K562 (cell line): ENCODE measurements at regions not wholly inside any gene's neighbourhood (a gene's known extent, or its start where the extent isn't known, plus 50 kb on each side); places are given as distances from the start of the nearest gene placed in this dataset.

Experiments used
- ATAC-seq: fragments of 200-7000 bp; cut with Tn5 transposase; 3 replicates; pipeline ENCODE4 v1.9.1; 2020; ENCODE audit warnings: moderate library complexity
- BruUV-seq: library from RNA; stranded (reverse); fragments of 400-500 nt; replicated peaks from 2 replicates; lab custom pipeline; 2021; lab: Mats Ljungman, UMichigan
- CTCF ChIA-PET: fragments of 300-600 bp; formaldehyde crosslinking; extraction: SDS; loops from one replicate; lab custom pipeline; 2021; ENCODE audit warnings: low intra/inter-chr PET ratio; lab: Yijun Ruan, JAX
- POLR2A ChIA-PET: fragments of 300-600, 350-650 bp; sonication (Branson Sonifier 250); formaldehyde crosslinking; extraction: SDS; loops from one replicate; lab custom pipeline; 2021; ENCODE audit warnings: antibody characterized with exemption, inconsistent platforms; lab: Yijun Ruan, JAX
- DNase-seq, 4 experiments: peaks; one replicate each; pipeline versions ENCODE4 v3.0.0 to v3.0.0-alpha.2; 2011 to 2018; ENCODE audit warnings: low spot score in 3 of 4, mixed read lengths in 3 of 4; ENCODE audit errors: extremely low read depth in 1 of 4
- FAIRE-seq: peaks from 2 replicates; lab custom pipeline; 2011; peaks lifted over from hg19 to GRCh38; lab: Jason Lieb, UNC
- H2AFZ ChIP-seq: 2 replicates; pipeline ENCODE4 v1.6.0; 2011; ENCODE audit warnings: low read depth, low read length, control low read depth, inconsistent platforms
- H3K27ac ChIP-seq: fragments of 200-600 bp; 3 replicates; pipeline ENCODE4 v1.8.0; 2011; ENCODE audit warnings: low read depth, mild to moderate bottlenecking, control low read depth, inconsistent platforms, low read length, moderate library complexity, mixed read lengths; ENCODE audit errors: extremely low read depth
- H3K27me3 ChIP-seq, 2 experiments: fragments of 300-600 bp in 1 of 2; 2 replicates in 1 of 2; 3 replicates in 1 of 2; pipeline versions ENCODE4 v1.6.0 to v1.8.0; 2011; ENCODE audit warnings: inconsistent platforms in 2 of 2, low read length in 2 of 2, mild to moderate bottlenecking in 1 of 2, mixed read lengths in 1 of 2, moderate library complexity in 1 of 2; ENCODE audit not compliant: control insufficient read depth in 2 of 2, insufficient read depth in 2 of 2
- H3K36me3 ChIP-seq: fragments of 300-600 bp; 3 replicates; pipeline ENCODE4 v1.8.0; 2011; ENCODE audit warnings: mild to moderate bottlenecking, low read length, inconsistent platforms; ENCODE audit not compliant: control insufficient read depth, insufficient read depth
- H3K4me1 ChIP-seq, 2 experiments: fragments of 200-600 bp in 1 of 2; replicated peaks in 1 of 2; 2 replicates in 1 of 2; 3 replicates in 1 of 2; pipeline versions ENCODE4 v1.5.1 to v1.8.0; 2011; ENCODE audit warnings: inconsistent platforms in 2 of 2, low read length in 2 of 2, mild to moderate bottlenecking in 1 of 2, mixed read lengths in 1 of 2, moderate library complexity in 1 of 2; ENCODE audit not compliant: control insufficient read depth in 2 of 2, insufficient read depth in 2 of 2
- H3K4me2 ChIP-seq: 2 replicates; pipeline ENCODE4 v1.6.1; 2011; ENCODE audit warnings: low read length, control low read depth, inconsistent platforms, mixed read lengths; ENCODE audit not compliant: insufficient read depth
- H3K4me3 ChIP-seq: fragments of 200-600 bp; sonication (generic), shearing (Covaris generic); 2 replicates; pipeline ENCODE4 v1.5.1; 2016; ENCODE audit warnings: control low read depth, inconsistent platforms
- H3K79me2 ChIP-seq: fragments of 200-600 bp; 3 replicates; pipeline ENCODE4 v1.8.0; 2011; ENCODE audit warnings: low read length, inconsistent platforms; ENCODE audit not compliant: control insufficient read depth, insufficient read depth
- H3K9ac ChIP-seq, 2 experiments: 2 replicates each; pipeline versions ENCODE4 v1.6.0 to v1.6.1; 2011; ENCODE audit warnings: low read depth in 2 of 2, low read length in 2 of 2, control low read depth in 1 of 2, inconsistent platforms in 1 of 2, mild to moderate bottlenecking in 1 of 2, mixed read lengths in 1 of 2; ENCODE audit not compliant: insufficient read depth in 1 of 2
- H3K9me1 ChIP-seq: one replicate; pipeline ENCODE4 v1.6.0; 2011; ENCODE audit warnings: inconsistent platforms, mild to moderate bottlenecking, low read length, moderate library complexity; ENCODE audit not compliant: control insufficient read depth, insufficient read depth
- H3K9me3 ChIP-seq: replicated peaks from 2 replicates; pipeline ENCODE4 v1.5.1; 2011; ENCODE audit warnings: low read depth, low read length, inconsistent platforms; ENCODE audit not compliant: control insufficient read depth, insufficient read depth
- H4K20me1 ChIP-seq: replicated peaks from 2 replicates; pipeline ENCODE4 v1.6.1; 2011; ENCODE audit warnings: low read length, inconsistent platforms, mixed read lengths; ENCODE audit not compliant: control insufficient read depth, insufficient read depth
- ARID1B ChIP-seq: fragments of 450-650 bp; IDR thresholded peaks from 2 replicates; pipeline ENCODE4 v1.6.1; 2016; ENCODE audit warnings: antibody characterized with exemption, mild to moderate bottlenecking, inconsistent platforms
- FOXM1 ChIP-seq, 2 experiments: fragments of 450-650 bp in 1 of 2; sonication (generic) in 1 of 2; formaldehyde crosslinking in 1 of 2; IDR thresholded peaks; 2 replicates each; pipeline versions ENCODE4 v1.6.1 to v1.9.0; 2017 to 2022; ENCODE audit warnings: low read depth in 2 of 2, mild to moderate bottlenecking in 2 of 2, missing genetic modification reagents in 1 of 2, moderate library complexity in 1 of 2
- HDGF ChIP-seq: fragments of 450-650 bp; IDR thresholded peaks from 2 replicates; pipeline ENCODE4 v1.6.1; 2016
- KDM5B ChIP-seq: fragments of 200-600 bp; sonication (generic); IDR thresholded peaks from 2 replicates; pipeline ENCODE4 v1.6.1; 2012; ENCODE audit warnings: low read depth, mild to moderate bottlenecking, moderate library complexity, low read length, control low read depth, inconsistent platforms; ENCODE audit not compliant: insufficient replicate concordance
- NCOA1 ChIP-seq: fragments of 450-650 bp; IDR thresholded peaks from 2 replicates; pipeline ENCODE4 v1.6.1; 2016; ENCODE audit warnings: low read depth
- POLR2G ChIP-seq: fragments of 200-400 bp; formaldehyde crosslinking; IDR thresholded peaks from 2 replicates; pipeline ENCODE4 v1.6.1; 2017; ENCODE audit warnings: low read depth, mild to moderate bottlenecking, antibody characterized with exemption, low read length, moderate library complexity
- POLR2H ChIP-seq: IDR thresholded peaks from 2 replicates; pipeline ENCODE4 v1.6.1; 2016; ENCODE audit warnings: missing genetic modification characterization, low read depth, mild to moderate bottlenecking, control low read depth, missing compliant biosample characterization, moderate library complexity
- PTBP1 ChIP-seq: fragments of 200-400 bp; formaldehyde crosslinking; IDR thresholded peaks from 2 replicates; pipeline ENCODE4 v1.6.1; 2017; ENCODE audit warnings: low read depth, low read length
- PYGO2 ChIP-seq: fragments of 450-650 bp; IDR thresholded peaks from 2 replicates; pipeline ENCODE4 v1.6.1; 2016; ENCODE audit warnings: mild to moderate bottlenecking, missing genetic modification characterization, moderate library complexity, missing compliant biosample characterization
- TEAD1 ChIP-seq, 2 experiments: fragments of 450-650 bp in 1 of 2; sonication (generic) in 1 of 2; formaldehyde crosslinking; IDR thresholded peaks; 2 replicates each; pipeline versions ENCODE4 v1.4.0 to v1.8.0; 2020 to 2022; ENCODE audit warnings: mild to moderate bottlenecking in 2 of 2, missing genetic modification reagents in 1 of 2
- TEAD4 ChIP-seq, 2 experiments: sonication (generic) in 1 of 2; formaldehyde crosslinking in 1 of 2; IDR thresholded peaks; 2 replicates each; pipeline versions ENCODE4 v1.6.1 to v1.8.0; 2012 to 2022; ENCODE audit warnings: borderline replicate concordance in 1 of 2, inconsistent platforms in 1 of 2, low read length in 1 of 2, mild to moderate bottlenecking in 1 of 2, missing genetic modification reagents in 1 of 2
- U2AF1 ChIP-seq: fragments of 200-400 bp; formaldehyde crosslinking; optimal IDR thresholded peaks from 2 replicates; pipeline ENCODE3; 2017; ENCODE audit warnings: mild to moderate bottlenecking, low read depth, low read length, moderate library complexity
- WHSC1 ChIP-seq: IDR thresholded peaks from one replicate; pipeline ENCODE4 v1.6.1; 2012; ENCODE audit warnings: low read length, control low read depth, inconsistent platforms
- ZBTB17 ChIP-seq: fragments of 450-650 bp; formaldehyde crosslinking; IDR thresholded peaks from 2 replicates; pipeline ENCODE4 v1.4.0; 2020; ENCODE audit warnings: mild to moderate bottlenecking
- ZNF197 ChIP-seq: fragments of 200-800 bp; sonication (Bioruptor generic); IDR thresholded peaks from 2 replicates; pipeline ENCODE4 v1.6.1; 2016; ENCODE audit warnings: low read depth, missing genetic modification characterization, missing compliant biosample characterization
- ZNF75A ChIP-seq: fragments of 450-650 bp; formaldehyde crosslinking; IDR thresholded peaks from 2 replicates; pipeline ENCODE4 v1.4.0; 2020; ENCODE audit warnings: mild to moderate bottlenecking
- ZNF76 ChIP-seq: fragments of 250-450 bp; sonication (Bioruptor Pico); IDR thresholded peaks from 2 replicates; pipeline ENCODE4 v1.4.0; 2020; ENCODE audit warnings: mild to moderate bottlenecking, moderate library complexity, borderline replicate concordance
- ZNF766 ChIP-seq: fragments of 200-800 bp; sonication (Bioruptor generic); conservative IDR thresholded peaks from 2 replicates; pipeline ENCODE4 v1.6.1; 2016; ENCODE audit warnings: missing genetic modification characterization, missing compliant biosample characterization
- whole genome bisulfite sequencing: fragments of 100-300 bp; shearing (Covaris generic); methylation state at CpG from one replicate; pipeline ENCODE4 v1.1.6; 2016; ENCODE audit warnings: low coverage, mixed read lengths; ENCODE audit not compliant: insufficient coverage; ENCODE audit errors: missing lambda C conversion rate; 5-methylcytosine and 5-hydroxymethylcytosine counted together
- in situ Hi-C: fragments of 300-500 bp; cut with MboI; formaldehyde crosslinking; loops from 4 replicates; pipeline ENCODE4 v1.15.0; 2018; ENCODE audit warnings: inconsistent platforms, mixed read lengths
- intact Hi-C: fragments of 100-400 bp; cut with micrococcal nuclease; formaldehyde crosslinking; loops from 2 replicates; pipeline ENCODE4 v1.14.2; 2022
- TF ChIP-seq, protein P1 (sequence below): sonication (generic); formaldehyde crosslinking; IDR thresholded peaks from 2 replicates; pipeline ENCODE4 v1.8.1; 2023; ENCODE audit warnings: mild to moderate bottlenecking, missing genetic modification reagents, moderate library complexity
- TF ChIP-seq, protein P2 (sequence below): IDR thresholded peaks from 2 replicates; pipeline ENCODE4 v1.6.1; 2011; ENCODE audit not compliant: insufficient read length; ENCODE audit errors: extremely low read depth
- TF ChIP-seq, protein P3 (sequence below): IDR thresholded peaks from 3 replicates; pipeline ENCODE4 v1.6.1; 2011; ENCODE audit warnings: borderline replicate concordance, mild to moderate bottlenecking; ENCODE audit not compliant: insufficient read length, insufficient read depth

DNA sequence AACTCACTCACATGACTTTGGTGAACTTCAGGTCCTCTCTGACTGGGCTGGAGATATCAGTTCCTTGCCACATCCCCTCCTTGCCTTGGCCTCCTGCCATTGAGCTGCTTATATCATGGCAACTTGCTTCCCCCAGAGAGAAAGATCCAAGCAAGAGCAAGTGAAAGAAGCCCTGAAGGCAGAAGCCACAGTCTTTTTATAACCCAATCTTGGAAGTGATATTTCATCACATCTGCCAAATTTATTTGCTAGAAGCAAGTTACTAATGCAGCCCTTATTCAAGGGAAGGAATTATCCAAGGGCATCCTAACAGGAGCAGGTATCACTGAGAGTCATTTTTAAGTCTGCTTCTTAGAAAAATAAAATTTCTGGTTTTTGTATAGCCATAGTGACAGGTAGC is 127.8 kb downstream of the SLC38A4 start (continued):
- TF ChIP-seq NCOA1, result no peak
- TF ChIP-seq POLR2G, result no peak
- no peak for TF ChIP-seq HDGF
- no peak for TF ChIP-seq KDM5B

DNA sequence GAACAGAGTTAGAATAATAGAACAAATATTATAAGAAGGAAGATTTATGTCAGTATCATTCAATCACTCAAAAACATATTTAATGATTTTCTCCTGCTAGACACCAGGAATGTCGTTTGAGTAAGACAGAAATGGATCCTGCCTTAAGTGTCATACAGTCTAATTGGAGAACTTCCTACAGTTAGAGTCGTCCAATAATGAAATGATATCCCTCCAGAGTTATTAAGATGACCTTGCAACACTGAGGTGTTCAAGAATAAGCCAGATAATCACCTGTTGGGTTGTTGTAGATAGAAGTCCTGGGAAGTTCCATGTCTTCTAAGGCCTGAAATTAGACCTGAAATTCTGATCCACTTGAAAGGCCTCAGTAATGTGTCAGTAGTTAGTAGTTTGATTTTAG is 132.3 kb downstream of the SLC38A4 start:
- no peak for FAIRE-seq
- no peak overlapping the region for H3K9ac ChIP-seq
- 0% methylated on average over 2 of the region's 2 CpGs for WGBS
- intact Hi-C loops, result no loop called here
- no peak overlapping the region for H3K27ac ChIP-seq
- ATAC-seq, result no peak
- no peak overlapping the region for H2AFZ ChIP-seq
- in situ Hi-C loops, result no loop called here
- H3K4me1 ChIP-seq, result no peaks in the 10 kb centered on the region
- ChIA-PET CTCF (no interaction called here), POLR2A (no interaction called here)
- H3K4me2 ChIP-seq, result no peak overlapping the region
- H3K36me3 ChIP-seq, result no peaks in the 10 kb centered on the region
- no peaks in the 10 kb centered on the region for H3K9me3 ChIP-seq
- no peaks in the 10 kb centered on the region for H3K79me2 ChIP-seq
- H3K4me3 ChIP-seq, result no peak overlapping the region
- H4K20me1 ChIP-seq, result no peaks in the 10 kb centered on the region
- H3K27me3 ChIP-seq, result no peaks in the 10 kb centered on the region
- H3K9me1 ChIP-seq, result no peaks in the 10 kb centered on the region
- no TSS peak for BruUV-seq
- no peak for DNase-seq
- TF ChIP-seq POLR2H (tag) (no peak), ZNF75A (CRISPR knock-in tag) (no peak), TEAD4 (IDR thresholded peaks at IDR 0.05; ENCODE audit: low read length) (no peak), TEAD4 (CRISPR knock-in tag; IDR thresholded peaks at IDR 0.05; ENCODE audit: borderline replicate concordance) (no peak), PTBP1 (no peak), ZNF76 (CRISPR knock-in tag) (no peak), TEAD1 (CRISPR knock-in tag; IDR thresholded peaks at IDR 0.05) (no peak), ZNF766 (CRISPR knock-in tag) (no peak), WHSC1 (no peak), ARID1B (no peak), U2AF1 (no peak), ZNF197 (CRISPR knock-in tag) (no peak), ZBTB17 (CRISPR knock-in tag) (no peak), FOXM1 (IDR thresholded peaks at IDR 0.05; ENCODE audit: low read depth) (no peak), FOXM1 (CRISPR knock-in tag; IDR thresholded peaks at IDR 0.05; ENCODE audit: low read depth) (no peak), PYGO2 (tag) (no peak)
- TF ChIP-seq, protein P1, sequence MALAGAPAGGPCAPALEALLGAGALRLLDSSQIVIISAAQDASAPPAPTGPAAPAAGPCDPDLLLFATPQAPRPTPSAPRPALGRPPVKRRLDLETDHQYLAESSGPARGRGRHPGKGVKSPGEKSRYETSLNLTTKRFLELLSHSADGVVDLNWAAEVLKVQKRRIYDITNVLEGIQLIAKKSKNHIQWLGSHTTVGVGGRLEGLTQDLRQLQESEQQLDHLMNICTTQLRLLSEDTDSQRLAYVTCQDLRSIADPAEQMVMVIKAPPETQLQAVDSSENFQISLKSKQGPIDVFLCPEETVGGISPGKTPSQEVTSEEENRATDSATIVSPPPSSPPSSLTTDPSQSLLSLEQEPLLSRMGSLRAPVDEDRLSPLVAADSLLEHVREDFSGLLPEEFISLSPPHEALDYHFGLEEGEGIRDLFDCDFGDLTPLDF (CRISPR knock-in tag), result no peak
- TF ChIP-seq, protein P2, sequence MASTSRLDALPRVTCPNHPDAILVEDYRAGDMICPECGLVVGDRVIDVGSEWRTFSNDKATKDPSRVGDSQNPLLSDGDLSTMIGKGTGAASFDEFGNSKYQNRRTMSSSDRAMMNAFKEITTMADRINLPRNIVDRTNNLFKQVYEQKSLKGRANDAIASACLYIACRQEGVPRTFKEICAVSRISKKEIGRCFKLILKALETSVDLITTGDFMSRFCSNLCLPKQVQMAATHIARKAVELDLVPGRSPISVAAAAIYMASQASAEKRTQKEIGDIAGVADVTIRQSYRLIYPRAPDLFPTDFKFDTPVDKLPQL, result no peak
- TF ChIP-seq, protein P3, sequence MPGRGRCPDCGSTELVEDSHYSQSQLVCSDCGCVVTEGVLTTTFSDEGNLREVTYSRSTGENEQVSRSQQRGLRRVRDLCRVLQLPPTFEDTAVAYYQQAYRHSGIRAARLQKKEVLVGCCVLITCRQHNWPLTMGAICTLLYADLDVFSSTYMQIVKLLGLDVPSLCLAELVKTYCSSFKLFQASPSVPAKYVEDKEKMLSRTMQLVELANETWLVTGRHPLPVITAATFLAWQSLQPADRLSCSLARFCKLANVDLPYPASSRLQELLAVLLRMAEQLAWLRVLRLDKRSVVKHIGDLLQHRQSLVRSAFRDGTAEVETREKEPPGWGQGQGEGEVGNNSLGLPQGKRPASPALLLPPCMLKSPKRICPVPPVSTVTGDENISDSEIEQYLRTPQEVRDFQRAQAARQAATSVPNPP, result no peak
